ENCODE measurements at regions not wholly inside any gene's neighbourhood (a gene's known extent, or its start where the extent isn't known, plus 50 kb on each side); places are given as distances from the start of the nearest gene placed in this dataset.

- DNase-seq, result no peak
- TF ChIP-seq, protein P1, sequence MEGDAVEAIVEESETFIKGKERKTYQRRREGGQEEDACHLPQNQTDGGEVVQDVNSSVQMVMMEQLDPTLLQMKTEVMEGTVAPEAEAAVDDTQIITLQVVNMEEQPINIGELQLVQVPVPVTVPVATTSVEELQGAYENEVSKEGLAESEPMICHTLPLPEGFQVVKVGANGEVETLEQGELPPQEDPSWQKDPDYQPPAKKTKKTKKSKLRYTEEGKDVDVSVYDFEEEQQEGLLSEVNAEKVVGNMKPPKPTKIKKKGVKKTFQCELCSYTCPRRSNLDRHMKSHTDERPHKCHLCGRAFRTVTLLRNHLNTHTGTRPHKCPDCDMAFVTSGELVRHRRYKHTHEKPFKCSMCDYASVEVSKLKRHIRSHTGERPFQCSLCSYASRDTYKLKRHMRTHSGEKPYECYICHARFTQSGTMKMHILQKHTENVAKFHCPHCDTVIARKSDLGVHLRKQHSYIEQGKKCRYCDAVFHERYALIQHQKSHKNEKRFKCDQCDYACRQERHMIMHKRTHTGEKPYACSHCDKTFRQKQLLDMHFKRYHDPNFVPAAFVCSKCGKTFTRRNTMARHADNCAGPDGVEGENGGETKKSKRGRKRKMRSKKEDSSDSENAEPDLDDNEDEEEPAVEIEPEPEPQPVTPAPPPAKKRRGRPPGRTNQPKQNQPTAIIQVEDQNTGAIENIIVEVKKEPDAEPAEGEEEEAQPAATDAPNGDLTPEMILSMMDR (IDR thresholded peaks at IDR 0.05; ENCODE audit: low read depth, low read length, missing control alignments), result no peak
- Histone ChIP-seq H3K27ac (no peak overlapping the region), H3K4me3 (ENCODE audit: low read depth, low read length) (no peak overlapping the region), H3K36me3 (replicated peaks) (no peaks in the 10 kb centered on the region), H3K27me3 (replicated peaks) (no peaks in the 10 kb centered on the region)
- in situ Hi-C loops (cut with HindIII; ENCODE audit: low pct_ligation_motif_present, low sequenced_read_pairs), result no loop called here
These were observed 368.5 kb upstream of the ARID1B start for GRCh38 chr6:156408655-156409054.

- DNase-seq, result no peak
- no peak overlapping the region for H3K27ac ChIP-seq
- in situ Hi-C loops (cut with HindIII; ENCODE audit: low pct_ligation_motif_present, low sequenced_read_pairs), result no loop called here
- TF ChIP-seq, protein P1 (IDR thresholded peaks at IDR 0.05; ENCODE audit: low read depth, low read length, missing control alignments), result no peak
- no peaks in the 10 kb centered on the region for H3K36me3 ChIP-seq (replicated peaks)
- no peak overlapping the region for H3K4me3 ChIP-seq (ENCODE audit: low read depth, low read length)
- H3K27me3 ChIP-seq (replicated peaks), result no peaks in the 10 kb centered on the region
These were observed 369.8 kb upstream of the ARID1B start for GRCh38 chr6:156407334-156407733.

- DNase-seq, result no peak
- no peaks in the 10 kb centered on the region for H3K36me3 ChIP-seq (replicated peaks)
- no peak overlapping the region for H3K27ac ChIP-seq
- TF ChIP-seq, protein P1 (IDR thresholded peaks at IDR 0.05; ENCODE audit: low read depth, low read length, missing control alignments), result no peak
- H3K4me3 ChIP-seq (ENCODE audit: low read depth, low read length), result no peak overlapping the region
- no peaks in the 10 kb centered on the region for H3K27me3 ChIP-seq (replicated peaks)
- in situ Hi-C loops (cut with HindIII; ENCODE audit: low pct_ligation_motif_present, low sequenced_read_pairs), result no loop called here
These were observed 370.5 kb upstream of the ARID1B start for GRCh38 chr6:156406688-156407087.

GRCh38 chr6:156406099-156406498, 371.1 kb upstream of the ARID1B start:
- Histone ChIP-seq H3K4me3 (ENCODE audit: low read depth, low read length) (no peak overlapping the region), H3K27ac (no peak overlapping the region), H3K36me3 (replicated peaks) (no peaks in the 10 kb centered on the region), H3K27me3 (replicated peaks) (no peaks in the 10 kb centered on the region)
- DNase-seq, result no peak
- in situ Hi-C loops (cut with HindIII; ENCODE audit: low pct_ligation_motif_present, low sequenced_read_pairs), result no loop called here
- TF ChIP-seq, protein P1 (IDR thresholded peaks at IDR 0.05; ENCODE audit: low read depth, low read length, missing control alignments), result no peak

- H3K27ac ChIP-seq, result no peak overlapping the region
- no peaks in the 10 kb centered on the region for H3K27me3 ChIP-seq (replicated peaks)
- H3K36me3 ChIP-seq (replicated peaks), result no peaks in the 10 kb centered on the region
- H3K4me3 ChIP-seq (ENCODE audit: low read depth, low read length), result no peak overlapping the region
- TF ChIP-seq, protein P1 (IDR thresholded peaks at IDR 0.05; ENCODE audit: low read depth, low read length, missing control alignments), result no peak
- in situ Hi-C loops (cut with HindIII; ENCODE audit: low pct_ligation_motif_present, low sequenced_read_pairs), result no loop called here
- no peak for DNase-seq
These were observed 374.6 kb upstream of the ARID1B start for GRCh38 chr6:156402628-156403027.

DNA sequence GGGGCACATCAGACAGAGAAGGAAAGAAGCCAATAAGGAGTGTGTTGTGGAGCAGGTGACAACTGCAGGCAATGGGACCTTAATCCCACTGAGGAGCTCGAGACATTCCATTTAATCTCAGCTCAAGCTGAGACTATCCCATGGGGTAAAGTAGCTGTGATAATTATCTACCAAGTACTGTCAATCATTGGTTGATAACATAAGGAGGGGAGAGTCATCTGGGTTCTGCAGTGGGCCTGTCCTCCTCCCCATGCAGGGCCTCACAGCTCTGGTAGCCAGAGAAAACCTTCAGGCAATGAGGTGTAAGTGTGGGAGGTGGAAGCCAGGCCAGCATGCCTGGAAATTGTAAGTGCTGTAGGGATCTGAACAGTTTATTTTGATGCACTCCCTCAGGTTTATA, 375.0 kb upstream of the ARID1B start:
- DNase-seq, result no peak
- Histone ChIP-seq H3K27ac (no peak overlapping the region), H3K27me3 (replicated peaks) (no peaks in the 10 kb centered on the region), H3K36me3 (replicated peaks) (no peaks in the 10 kb centered on the region), H3K4me3 (ENCODE audit: low read depth, low read length) (no peak overlapping the region)
- TF ChIP-seq, protein P1 (IDR thresholded peaks at IDR 0.05; ENCODE audit: low read depth, low read length, missing control alignments), result no peak
- in situ Hi-C loops (cut with HindIII; ENCODE audit: low pct_ligation_motif_present, low sequenced_read_pairs), result no loop called here
